ENCODE measurements at regions not wholly inside any gene's neighbourhood (a gene's known extent, or its start where the extent isn't known, plus 50 kb on each side); places are given as distances from the start of the nearest gene placed in this dataset.
A peak's percentile ranks its signal among the peaks of the same experiment; 100 is the strongest.

GRCh38 chr4:66567551-66567950 is 897.3 kb upstream of the EPHA5 start:
- H3K9ac ChIP-seq (ENCODE audit: low read length) = peak overlapping the region; percentile 9
- peaks cover 37% of the 10 kb centered on the region for H3K4me1 ChIP-seq (ENCODE audit: insufficient read depth, low read length)
- H3K27ac ChIP-seq (ENCODE audit: low read depth, low read length) = peak overlapping the region; percentile 99
- H3K4me1 Mint-ChIP-seq (ENCODE audit: low read depth, unreplicated experiment) = peaks cover 14% of the 10 kb centered on the region
- no peak overlapping the region for H2AFZ ChIP-seq (ENCODE audit: low read depth, low read length)
- no peaks in the 10 kb centered on the region for H4K20me1 ChIP-seq (ENCODE audit: insufficient read depth, low read length)
- H3K4me2 ChIP-seq (ENCODE audit: low read length) = no peak overlapping the region
- H3K4me3 ChIP-seq (ENCODE audit: insufficient read depth, low read depth, low read length) = no peak overlapping the region
- no peak overlapping the region for H3K4me3 Mint-ChIP-seq (ENCODE audit: unreplicated experiment)
- no peak overlapping the region for H3K27ac Mint-ChIP-seq (ENCODE audit: unreplicated experiment)
- no peaks in the 10 kb centered on the region for H3K36me3 Mint-ChIP-seq (ENCODE audit: low read depth, unreplicated experiment)
- no peaks in the 10 kb centered on the region for H3K27me3 ChIP-seq (ENCODE audit: insufficient read depth, low read length)
- no peaks in the 10 kb centered on the region for H3K36me3 ChIP-seq (ENCODE audit: insufficient read depth, low read length)
- H3K9me3 Mint-ChIP-seq (ENCODE audit: unreplicated experiment) = no peaks in the 10 kb centered on the region
- FAIRE-seq (no peak), DNase-seq (ENCODE audit: low read depth) (no peak)
- no peaks in the 10 kb centered on the region for H3K79me2 ChIP-seq (ENCODE audit: insufficient read depth, low read length)
- H3K27me3 Mint-ChIP-seq (ENCODE audit: low read depth, unreplicated experiment) = no peaks in the 10 kb centered on the region
- H3K9me3 ChIP-seq (ENCODE audit: insufficient read depth, low read depth, low read length) = no peaks in the 10 kb centered on the region
- TF ChIP-seq CTCF (IDR thresholded peaks at IDR 0.05; ENCODE audit: insufficient read depth, low read depth, low read length) (no peak), EZH2 (IDR thresholded peaks at IDR 0.05; ENCODE audit: insufficient read depth, low read length) (no peak)

GRCh38 chr4:66565801-66566200 is 895.5 kb upstream of the EPHA5 start:
- Histone ChIP-seq H3K79me2 (ENCODE audit: insufficient read depth, low read length) (no peaks in the 10 kb centered on the region), H3K9ac (ENCODE audit: low read length) (peak overlapping the region; percentile 86), H3K4me3 (ENCODE audit: insufficient read depth, low read depth, low read length) (peak overlapping the region; percentile 38), H3K4me2 (ENCODE audit: low read length) (peak overlapping the region; percentile 81), H3K36me3 (ENCODE audit: insufficient read depth, low read length) (no peaks in the 10 kb centered on the region), H4K20me1 (ENCODE audit: insufficient read depth, low read length) (no peaks in the 10 kb centered on the region), H3K4me1 (ENCODE audit: insufficient read depth, low read length) (peaks cover 40% of the 10 kb centered on the region), H3K27ac (ENCODE audit: low read depth, low read length) (peak overlapping the region; percentile 99), H3K9me3 (ENCODE audit: insufficient read depth, low read depth, low read length) (no peaks in the 10 kb centered on the region), H3K27me3 (ENCODE audit: insufficient read depth, low read length) (no peaks in the 10 kb centered on the region), H2AFZ (ENCODE audit: low read depth, low read length) (no peak overlapping the region)
- H3K4me3 Mint-ChIP-seq (ENCODE audit: unreplicated experiment) = no peak overlapping the region
- DNase-seq (ENCODE audit: low read depth) = peak; percentile 44
- TF ChIP-seq CTCF (IDR thresholded peaks at IDR 0.05; ENCODE audit: insufficient read depth, low read depth, low read length) = no peak
- TF ChIP-seq EZH2 (IDR thresholded peaks at IDR 0.05; ENCODE audit: insufficient read depth, low read length) = no peak
- no peaks in the 10 kb centered on the region for H3K36me3 Mint-ChIP-seq (ENCODE audit: low read depth, unreplicated experiment)
- H3K4me1 Mint-ChIP-seq (ENCODE audit: low read depth, unreplicated experiment) = peaks cover 20% of the 10 kb centered on the region
- H3K27ac Mint-ChIP-seq (ENCODE audit: unreplicated experiment) = peak overlapping the region; percentile 1
- no peaks in the 10 kb centered on the region for H3K9me3 Mint-ChIP-seq (ENCODE audit: unreplicated experiment)
- H3K27me3 Mint-ChIP-seq (ENCODE audit: low read depth, unreplicated experiment) = no peaks in the 10 kb centered on the region
- FAIRE-seq = no peak

GRCh38 chr4:66564901-66565651 is 894.8 kb upstream of the EPHA5 start:
- Mint-ChIP-seq H3K27me3 (ENCODE audit: low read depth, unreplicated experiment) (no peaks in the 10 kb centered on the region), H3K9me3 (ENCODE audit: unreplicated experiment) (no peaks in the 10 kb centered on the region), H3K4me3 (ENCODE audit: unreplicated experiment) (no peak overlapping the region), H3K4me1 (ENCODE audit: low read depth, unreplicated experiment) (peaks cover 20% of the 10 kb centered on the region), H3K27ac (ENCODE audit: unreplicated experiment) (peak overlapping the region; percentile 1), H3K36me3 (ENCODE audit: low read depth, unreplicated experiment) (no peaks in the 10 kb centered on the region)
- Histone ChIP-seq H3K4me1 (ENCODE audit: insufficient read depth, low read length) (peaks cover 40% of the 10 kb centered on the region), H3K4me2 (ENCODE audit: low read length) (peak overlapping the region; percentile 81), H3K9me3 (ENCODE audit: insufficient read depth, low read depth, low read length) (no peaks in the 10 kb centered on the region), H2AFZ (ENCODE audit: low read depth, low read length) (peak overlapping the region; percentile 12), H3K36me3 (ENCODE audit: insufficient read depth, low read length) (no peaks in the 10 kb centered on the region), H3K27me3 (ENCODE audit: insufficient read depth, low read length) (no peaks in the 10 kb centered on the region), H3K9ac (ENCODE audit: low read length) (peak overlapping the region; percentile 86), H3K4me3 (ENCODE audit: insufficient read depth, low read depth, low read length) (peak overlapping the region; percentile 38), H3K79me2 (ENCODE audit: insufficient read depth, low read length) (no peaks in the 10 kb centered on the region), H4K20me1 (ENCODE audit: insufficient read depth, low read length) (no peaks in the 10 kb centered on the region), H3K27ac (ENCODE audit: low read depth, low read length) (peak overlapping the region; percentile 99)
- FAIRE-seq (no peak), DNase-seq (ENCODE audit: low read depth) (peak; percentile 97)
- TF ChIP-seq EZH2 (IDR thresholded peaks at IDR 0.05; ENCODE audit: insufficient read depth, low read length) (no peak), CTCF (IDR thresholded peaks at IDR 0.05; ENCODE audit: insufficient read depth, low read depth, low read length) (no peak)

All from astrocyte (in vitro differentiated cells and primary cell).